GM12891 (cell line): ENCODE measurements at regions not wholly inside any gene's neighbourhood (a gene's known extent, or its start where the extent isn't known, plus 50 kb on each side); places are given as distances from the start of the nearest gene placed in this dataset.

Source experiments
- DNase-seq: peaks from one replicate; pipeline ENCODE4 v3.0.0; 2011; ENCODE audit warnings: low spot score; ENCODE audit not compliant: insufficient read length
- FAIRE-seq: peaks from 2 replicates; lab custom pipeline; 2011; peaks lifted over from hg19 to GRCh38; lab: Jason Lieb, UNC
- PAX5 ChIP-seq: IDR thresholded peaks from 2 replicates; pipeline ENCODE4 v1.6.1; 2011; ENCODE audit warnings: low read length, moderate library complexity, mild to moderate bottlenecking; ENCODE audit not compliant: insufficient read depth, severe bottlenecking
- POLR2A ChIP-seq: IDR thresholded peaks from 2 replicates; pipeline ENCODE4 v1.6.1; 2011; ENCODE audit warnings: low read depth, low read length, control low read depth
- POLR2AphosphoS5 ChIP-seq: IDR thresholded peaks from 2 replicates; pipeline ENCODE4 v1.6.1; 2011; ENCODE audit warnings: low read depth, low read length, control low read depth
- POU2F2 ChIP-seq: IDR thresholded peaks from 2 replicates; pipeline ENCODE4 v1.6.1; 2011; ENCODE audit warnings: low read depth, mild to moderate bottlenecking, control low read depth, low read length, moderate library complexity
- SPI1 ChIP-seq: IDR thresholded peaks from 2 replicates; pipeline ENCODE4 v1.6.1; 2011; ENCODE audit warnings: low read depth, low read length, control low read depth
- TAF1 ChIP-seq: IDR thresholded peaks from 2 replicates; pipeline ENCODE4 v1.6.1; 2011; ENCODE audit warnings: low read depth, low read length, control low read depth

DNA sequence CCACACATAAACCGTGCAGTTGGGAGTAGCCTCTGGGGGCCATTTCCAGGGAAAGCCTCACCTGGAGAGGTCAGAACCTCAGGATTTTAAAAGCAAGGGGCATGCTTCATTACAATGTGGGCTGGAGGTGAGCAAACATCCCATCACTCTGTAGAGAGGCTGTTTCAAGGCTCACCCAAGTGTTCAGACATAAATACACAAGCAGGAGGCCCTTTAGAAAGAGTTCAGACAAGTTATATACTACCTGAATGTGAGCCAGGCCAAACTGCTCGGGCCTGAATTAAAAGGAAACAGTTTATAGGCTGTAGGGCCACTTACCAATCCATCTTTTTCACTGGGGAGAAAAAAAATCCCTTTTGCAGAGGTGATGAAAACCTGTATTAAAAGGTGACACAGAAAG lies 540.0 kb upstream of the ZEB2 start:
- FAIRE-seq (no peak), DNase-seq (no peak)
- no peak for TF ChIP-seq POU2F2
- no peak for TF ChIP-seq TAF1
- TF ChIP-seq POLR2AphosphoS5 = no peak
- TF ChIP-seq POLR2A = no peak
- no peak for TF ChIP-seq PAX5
- TF ChIP-seq SPI1 = no peak

DNA sequence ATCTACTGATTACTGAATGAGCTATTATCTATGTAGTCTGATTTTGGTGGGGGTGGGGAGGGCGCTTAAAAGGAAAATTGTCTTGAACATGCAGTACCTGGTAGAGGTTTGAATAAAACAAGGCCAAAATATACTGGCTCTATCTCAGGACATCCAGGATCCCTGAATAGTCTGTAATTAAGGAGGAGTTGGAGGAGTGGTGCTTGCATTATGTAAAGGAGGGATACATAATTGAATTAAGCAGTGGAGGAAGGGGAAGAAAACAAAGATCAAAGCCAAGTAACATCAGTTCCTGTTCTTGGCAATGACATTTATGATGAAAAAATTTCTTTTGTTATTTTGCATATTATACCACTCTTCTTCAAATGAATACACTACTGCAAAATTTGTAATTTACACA lies 539.4 kb upstream of the ZEB2 start:
- TF ChIP-seq POU2F2 (no peak), POLR2A (no peak), TAF1 (no peak), PAX5 (no peak), SPI1 (no peak), POLR2AphosphoS5 (no peak)
- DNase-seq = no peak
- FAIRE-seq = no peak

DNA sequence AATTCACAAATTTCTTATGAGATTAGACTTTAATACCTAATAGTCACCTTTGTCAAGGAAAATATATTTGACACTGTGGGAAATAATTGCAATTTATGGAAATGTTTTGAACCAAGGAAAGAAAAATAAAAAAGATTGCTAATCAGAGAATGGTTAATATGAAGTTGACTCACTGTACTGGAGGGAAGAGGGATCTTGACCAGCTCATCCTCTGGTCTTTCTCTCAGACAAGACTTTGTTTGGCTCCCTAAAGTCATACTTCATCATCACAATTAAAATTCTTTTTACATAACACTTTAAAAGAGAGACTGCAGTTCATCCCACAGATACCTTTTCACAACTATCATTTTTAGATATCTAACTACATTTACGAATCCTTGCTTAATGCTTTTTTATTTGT lies 538.5 kb upstream of the ZEB2 start:
- DNase-seq = no peak
- FAIRE-seq = no peak

DNA sequence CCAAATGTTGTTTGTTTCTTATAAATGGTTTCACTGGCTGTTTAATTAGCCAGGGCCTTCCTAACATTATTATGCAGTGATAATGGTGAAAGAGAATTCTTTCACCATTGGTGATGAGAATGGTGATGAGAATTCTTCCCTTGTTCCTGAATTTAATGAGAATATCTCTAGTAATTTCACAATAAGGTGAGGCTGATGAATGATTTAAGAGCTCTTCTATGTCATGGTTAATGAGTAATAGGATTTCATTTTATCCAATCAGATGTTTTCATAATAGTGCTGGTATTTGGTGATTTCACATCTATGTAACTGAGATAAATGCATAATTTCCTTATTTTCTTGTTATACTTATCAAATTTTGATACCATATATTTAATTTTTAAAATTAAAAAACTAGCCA lies 535.7 kb upstream of the ZEB2 start:
- FAIRE-seq (no peak), DNase-seq (no peak)
- TF ChIP-seq TAF1 (no peak), SPI1 (no peak), POLR2A (no peak), POLR2AphosphoS5 (no peak), POU2F2 (no peak), PAX5 (no peak)

More for the DNA sequence above, 538.5 kb upstream of the ZEB2 start:
- no peak for TF ChIP-seq PAX5

DNA sequence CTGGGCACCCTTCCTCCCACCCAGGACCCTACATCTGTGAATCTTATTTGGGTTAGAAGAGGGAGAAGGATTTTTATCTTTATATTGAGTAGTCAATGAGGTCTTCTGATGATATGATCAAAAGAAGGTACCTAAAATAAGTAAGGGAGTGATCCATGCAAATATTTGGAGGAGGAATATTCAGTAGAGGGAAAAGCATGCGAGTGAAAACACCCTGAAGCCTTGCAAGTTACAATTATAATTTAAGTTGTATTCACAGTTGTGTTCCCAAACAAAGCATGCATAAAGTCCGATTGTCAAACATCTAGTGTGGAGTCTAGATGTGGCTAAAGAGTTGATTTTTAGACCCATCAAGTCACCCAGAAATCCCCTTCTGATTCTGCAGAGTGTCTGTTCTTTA lies 530.2 kb upstream of the ZEB2 start:
- TF ChIP-seq POU2F2 (no peak), POLR2A (no peak), POLR2AphosphoS5 (no peak), PAX5 (no peak), TAF1 (no peak), SPI1 (no peak)
- DNase-seq = no peak
- no peak for FAIRE-seq

DNA sequence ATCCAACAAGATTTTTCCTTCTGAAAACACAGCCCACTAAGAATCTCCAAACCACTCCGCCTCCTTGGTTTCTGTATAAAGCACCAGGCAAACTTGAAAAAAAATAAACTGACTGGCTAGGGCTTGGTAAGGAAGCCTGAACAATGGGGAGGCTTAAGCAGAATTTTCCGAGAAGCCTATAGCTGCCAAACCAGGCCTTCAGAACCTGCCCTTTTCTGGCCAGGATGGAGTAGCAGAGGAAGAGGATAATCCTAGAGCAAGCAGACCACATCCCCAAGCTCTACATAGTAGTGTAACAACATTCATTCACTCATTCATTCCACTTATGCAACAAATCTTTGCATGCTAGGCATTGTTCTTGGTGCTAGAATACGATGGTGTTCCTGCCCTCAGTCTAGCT lies 529.6 kb upstream of the ZEB2 start:
- DNase-seq (no peak), FAIRE-seq (no peak)
- TF ChIP-seq TAF1 = no peak
- TF ChIP-seq POU2F2 = no peak
- TF ChIP-seq POLR2AphosphoS5 = no peak
- no peak for TF ChIP-seq PAX5
- TF ChIP-seq SPI1 = no peak
- TF ChIP-seq POLR2A = no peak

DNA sequence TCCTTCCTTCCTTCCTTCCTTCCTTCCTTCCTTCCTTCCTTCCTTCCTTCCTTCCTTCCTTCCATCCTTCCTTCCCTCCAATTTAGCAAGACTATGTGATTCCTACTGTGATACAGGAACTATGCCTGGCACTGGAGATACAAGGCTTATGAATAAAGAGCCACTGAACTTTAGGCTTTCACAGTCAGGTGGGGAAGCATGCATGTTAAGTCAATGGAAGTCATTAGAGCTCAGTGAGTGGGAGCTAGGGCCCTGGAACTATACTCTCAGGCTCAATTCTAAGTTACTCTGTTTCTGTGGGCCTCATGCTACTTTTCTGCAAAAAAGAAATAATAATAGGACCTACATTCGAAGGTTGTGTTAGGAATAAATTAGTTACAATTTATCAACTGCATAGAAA lies 527.6 kb upstream of the ZEB2 start:
- DNase-seq (no peak), FAIRE-seq (no peak)
- TF ChIP-seq POU2F2 = no peak
- TF ChIP-seq POLR2A = no peak
- TF ChIP-seq POLR2AphosphoS5 = no peak
- no peak for TF ChIP-seq PAX5
- no peak for TF ChIP-seq SPI1
- TF ChIP-seq TAF1 = no peak

DNA sequence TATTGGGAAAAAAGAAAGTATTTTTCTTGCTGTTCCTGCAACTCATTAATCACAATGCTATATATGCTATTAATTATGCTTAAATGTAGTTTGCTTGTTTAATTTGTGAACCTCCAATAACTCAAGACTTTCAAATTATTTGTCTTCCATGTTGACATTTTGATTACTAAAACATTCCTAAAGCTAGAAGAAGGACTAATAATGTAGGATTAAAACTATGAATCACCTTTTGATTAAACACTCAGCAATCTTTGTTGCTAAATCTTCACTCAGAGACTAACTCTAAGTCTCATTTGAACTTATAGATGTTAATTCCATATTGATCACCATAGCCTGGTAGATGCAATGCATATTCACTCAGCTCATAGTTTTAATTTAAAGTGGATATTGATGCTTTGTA lies 524.6 kb upstream of the ZEB2 start:
- no peak for FAIRE-seq
- no peak for DNase-seq
- TF ChIP-seq PAX5 (no peak), POU2F2 (no peak), POLR2AphosphoS5 (no peak)

DNA sequence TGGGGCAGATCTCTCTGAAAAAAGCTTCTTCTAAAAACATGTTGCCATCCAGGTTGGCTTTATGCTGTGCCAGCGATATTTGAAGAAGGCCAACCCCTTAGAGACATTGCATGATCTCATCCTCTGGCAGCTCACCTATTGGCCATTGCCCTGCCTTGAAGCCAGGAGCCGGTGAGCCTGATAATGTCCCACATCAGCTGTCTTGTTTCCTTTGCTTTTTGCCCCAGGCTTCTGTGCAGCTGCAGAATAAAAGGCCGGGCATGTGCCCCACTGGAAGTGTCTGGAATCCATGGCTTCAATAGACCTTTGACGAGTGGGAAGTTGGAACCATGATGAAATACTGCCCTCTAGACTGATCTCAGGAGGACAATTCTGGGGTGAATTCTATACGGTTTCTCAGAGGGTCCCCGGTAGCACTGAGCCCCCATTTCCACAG lies 523.5 kb upstream of the ZEB2 start:
- TF ChIP-seq POLR2A (no peak), SPI1 (no peak), POU2F2 (no peak), TAF1 (no peak), POLR2AphosphoS5 (no peak), PAX5 (no peak)
- FAIRE-seq = no peak
- DNase-seq = no peak

DNA sequence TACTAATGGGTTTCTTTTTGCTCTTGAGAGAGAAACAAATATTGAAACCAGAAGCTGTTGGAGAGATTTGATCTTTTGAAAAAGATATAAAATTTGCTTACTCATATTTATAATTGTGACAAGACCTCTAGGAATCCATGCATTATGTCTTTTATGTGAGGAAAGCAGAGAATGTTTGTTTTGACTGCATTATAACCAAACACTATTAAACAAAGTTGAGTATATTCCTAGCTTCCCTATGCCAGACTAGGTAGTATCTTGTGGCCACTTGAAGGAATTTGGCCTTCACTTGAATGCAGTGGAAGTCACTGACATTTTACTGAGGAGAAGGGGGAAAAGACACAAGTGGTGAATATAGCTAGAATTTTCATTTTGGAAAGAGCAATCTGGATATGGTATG lies 521.8 kb upstream of the ZEB2 start:
- DNase-seq = no peak
- FAIRE-seq = no peak

DNA sequence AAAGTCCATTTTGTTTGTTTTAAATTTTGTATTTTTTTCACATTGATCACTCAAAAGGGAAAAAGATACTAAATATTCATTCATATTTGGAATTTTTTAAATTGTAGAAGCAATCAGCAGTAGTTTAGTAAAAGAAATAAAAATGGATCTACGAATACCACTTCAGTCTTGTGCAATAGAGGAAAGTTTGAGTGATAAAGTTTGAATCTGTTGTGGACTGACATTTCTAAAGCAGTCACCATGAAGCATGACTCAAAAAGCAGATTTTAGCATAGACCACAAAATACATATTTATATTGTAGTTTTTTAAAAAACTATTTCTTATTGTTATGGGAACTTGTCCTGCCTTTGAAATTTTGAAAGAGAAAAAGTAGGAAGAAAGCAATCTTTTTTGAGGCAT lies 520.5 kb upstream of the ZEB2 start:
- FAIRE-seq (no peak), DNase-seq (no peak)
- TF ChIP-seq PAX5 (no peak), POU2F2 (no peak), POLR2AphosphoS5 (no peak), SPI1 (no peak), TAF1 (no peak), POLR2A (no peak)

More for the DNA sequence above, 521.8 kb upstream of the ZEB2 start:
- no peak for TF ChIP-seq PAX5
- no peak for TF ChIP-seq TAF1
- TF ChIP-seq POLR2A = no peak
- no peak for TF ChIP-seq POU2F2
- TF ChIP-seq POLR2AphosphoS5 = no peak
- no peak for TF ChIP-seq SPI1
